Endothelial cell of umbilical vein (primary cell): ENCODE measurements at regions not wholly inside any gene's neighbourhood (a gene's known extent, or its start where the extent isn't known, plus 50 kb on each side); places are given as distances from the start of the nearest gene placed in this dataset.

ENCODE experiments used
- BruUV-seq: library from RNA; stranded (reverse); fragments of 400-500 nt; replicated peaks from 2 replicates; lab custom pipeline; 2021; lab: Mats Ljungman, UMichigan
- CTCF ChIA-PET: fragments of 300-600, 350-600 bp; sonication (Branson Sonifier 250); formaldehyde crosslinking; loops from one replicate; lab custom pipeline; 2021; ENCODE audit warnings: antibody characterized with exemption, inconsistent platforms; lab: Charles Lee
- POLR2A ChIA-PET: fragments of 300-600, 350-600 bp; sonication (Branson Sonifier 250); formaldehyde crosslinking; loops from one replicate; lab custom pipeline; 2021; ENCODE audit warnings: antibody characterized with exemption, inconsistent platforms; lab: Charles Lee
- DNase-seq: peaks from one replicate; pipeline ENCODE4 v3.0.0-alpha.2; 2011; ENCODE audit warnings: low read depth, low spot score
- FAIRE-seq: peaks from 2 replicates; lab custom pipeline; 2011; peaks lifted over from hg19 to GRCh38; lab: Jason Lieb, UNC
- H2AFZ ChIP-seq: 2 replicates; pipeline ENCODE4 v1.6.0; 2012; ENCODE audit warnings: low read depth, low read length, control low read depth, inconsistent platforms
- H3K27ac ChIP-seq: 2 replicates; pipeline ENCODE4 v1.5.1; 2011; ENCODE audit warnings: low read depth, mild to moderate bottlenecking, control low read depth, low read length, moderate library complexity; ENCODE audit not compliant: insufficient read depth
- H3K27me3 ChIP-seq, 2 experiments: 2 replicates each; pipeline versions ENCODE4 v1.6.0 to v1.6.1; 2011; ENCODE audit warnings: low read length in 2 of 2, mixed read lengths in 1 of 2; ENCODE audit not compliant: control insufficient read depth in 2 of 2, insufficient read depth in 2 of 2
- H3K36me3 ChIP-seq, 2 experiments: 2 replicates in 1 of 2; 3 replicates in 1 of 2; pipeline ENCODE4 v1.5.1; 2011; ENCODE audit warnings: low read length in 2 of 2, mild to moderate bottlenecking in 1 of 2, moderate library complexity in 1 of 2; ENCODE audit not compliant: control insufficient read depth in 2 of 2, insufficient read depth in 2 of 2; ENCODE audit errors: extremely low read depth in 1 of 2
- H3K4me1 ChIP-seq: 3 replicates; pipeline ENCODE4 v1.5.1; 2011; ENCODE audit warnings: mild to moderate bottlenecking, low read length; ENCODE audit not compliant: control insufficient read depth, insufficient read depth; ENCODE audit errors: extremely low read depth
- H3K4me2 ChIP-seq: 2 replicates; pipeline ENCODE4 v1.6.1; 2011; ENCODE audit warnings: low read length, control low read depth, mixed read lengths; ENCODE audit not compliant: insufficient read depth
- H3K4me3 ChIP-seq, 3 experiments: fragments of 200-600 bp in 1 of 3; sonication (generic), shearing (Covaris generic) in 1 of 3; replicated peaks in 1 of 3; 2 replicates each; pipeline ENCODE4 v1.5.1; 2011 to 2016; ENCODE audit warnings: control low read depth in 3 of 3, low read length in 3 of 3, mild to moderate bottlenecking in 2 of 3, inconsistent platforms in 1 of 3, low read depth in 1 of 3, moderate library complexity in 1 of 3; ENCODE audit not compliant: insufficient read depth in 1 of 3
- H3K79me2 ChIP-seq: 2 replicates; pipeline ENCODE4 v1.6.0; 2012; ENCODE audit warnings: low read length, inconsistent platforms; ENCODE audit not compliant: control insufficient read depth, insufficient read depth
- H3K9ac ChIP-seq: replicated peaks from 2 replicates; pipeline ENCODE3; 2011; ENCODE audit warnings: low read length, control low read depth; ENCODE audit not compliant: insufficient read depth; ENCODE audit errors: extremely low read depth
- H3K9me1 ChIP-seq: replicated peaks from 3 replicates; pipeline ENCODE4 v1.6.0; 2011; ENCODE audit warnings: mild to moderate bottlenecking, low read length; ENCODE audit not compliant: control insufficient read depth, insufficient read depth; ENCODE audit errors: extremely low read depth
- H3K9me3 ChIP-seq: replicated peaks from 2 replicates; pipeline ENCODE4 v1.5.1; 2012; ENCODE audit warnings: low read length, inconsistent platforms; ENCODE audit not compliant: control insufficient read depth, insufficient read depth
- H4K20me1 ChIP-seq: replicated peaks from 2 replicates; pipeline ENCODE3; 2011; ENCODE audit warnings: mild to moderate bottlenecking, low read length; ENCODE audit not compliant: control insufficient read depth, insufficient read depth; ENCODE audit errors: extremely low read depth
- CTCF ChIP-seq, 2 donors: IDR thresholded peaks; 1 replicate in 1 of 2; 2 replicates in 1 of 2; pipeline ENCODE4 v1.5.1; 2011; ENCODE audit warnings: low read length in 2 of 2, mild to moderate bottlenecking in 2 of 2, moderate library complexity in 2 of 2, control low read depth in 1 of 2, inconsistent platforms in 1 of 2, low read depth in 1 of 2; ENCODE audit not compliant: insufficient read depth in 1 of 2; ENCODE audit errors: extremely low read depth in 1 of 2
- EZH2 ChIP-seq: IDR thresholded peaks from 2 replicates; pipeline ENCODE4 v1.6.1; 2012; ENCODE audit warnings: borderline replicate concordance, low read depth, mild to moderate bottlenecking, moderate library complexity, low read length, inconsistent platforms; ENCODE audit not compliant: severe bottlenecking
- FOS ChIP-seq: IDR thresholded peaks from 2 replicates; pipeline ENCODE4 v1.6.1; 2011; ENCODE audit warnings: mild to moderate bottlenecking, low read length, moderate library complexity, borderline replicate concordance; ENCODE audit not compliant: insufficient read depth
- GATA2 ChIP-seq: IDR thresholded peaks from 2 replicates; pipeline ENCODE4 v1.7.0; 2011; ENCODE audit warnings: low read depth, mild to moderate bottlenecking, moderate library complexity, mixed read lengths, low read length; ENCODE audit not compliant: insufficient read length, insufficient read depth
- JUN ChIP-seq: IDR thresholded peaks from 2 replicates; pipeline ENCODE4 v1.6.1; 2011; ENCODE audit warnings: borderline replicate concordance, low read depth; ENCODE audit not compliant: insufficient read length, insufficient read depth
- MYC ChIP-seq: IDR thresholded peaks from one replicate; pipeline ENCODE4 v1.6.1; 2011; ENCODE audit warnings: mild to moderate bottlenecking, low read depth, low read length
- POLR2A ChIP-seq: IDR thresholded peaks from 2 replicates; pipeline ENCODE4 v1.6.1; 2012; ENCODE audit warnings: low read depth, mild to moderate bottlenecking, control low read depth, low read length
- POLR2AphosphoS5 ChIP-seq: IDR thresholded peaks from 2 replicates; pipeline ENCODE4 v1.6.1; 2012; ENCODE audit warnings: low read depth, mild to moderate bottlenecking, control low read depth, low read length, moderate library complexity; ENCODE audit not compliant: insufficient read depth
- dilution Hi-C: fragments of 300-500 bp; cut with MboI; formaldehyde crosslinking; loops from one replicate; pipeline ENCODE4 v1.15.0; 2019; ENCODE audit warnings: low sequenced_read_pairs; ENCODE audit not compliant: extremely low pct_ligation_motif_present
- intact Hi-C: fragments of 100-400 bp; cut with micrococcal nuclease; formaldehyde crosslinking; loops from one replicate; pipeline ENCODE4 v1.10.0; 2022
- TF ChIP-seq, protein P1 (sequence below): IDR thresholded peaks from 2 replicates; pipeline ENCODE4 v1.6.1; 2011; ENCODE audit not compliant: insufficient read depth, insufficient read length

DNA sequence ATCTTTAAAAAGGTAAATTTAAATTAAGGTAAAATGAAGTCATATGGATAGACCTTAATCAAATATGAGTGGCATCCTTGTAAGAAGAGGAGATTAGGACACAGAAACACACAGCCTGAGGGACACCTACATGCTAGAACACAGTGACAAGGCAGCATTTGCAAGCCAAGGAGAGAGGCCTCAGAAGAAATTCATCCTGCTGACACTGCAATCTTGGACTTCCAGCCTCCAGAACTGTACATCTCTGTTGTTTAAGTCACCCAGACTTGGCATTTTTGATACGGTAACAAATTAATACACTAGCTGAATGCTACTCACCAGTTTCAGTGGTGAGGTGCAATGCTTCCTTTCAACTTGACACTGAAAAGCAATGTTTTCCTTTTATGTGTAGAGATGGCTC is 305.0 kb downstream of the TDRD15 start:
- BruUV-seq = no TSS peak
- Histone ChIP-seq H3K9ac (no peak overlapping the region), H3K79me2 (no peaks in the 10 kb centered on the region), H3K9me3 (peaks cover 2% of the 10 kb centered on the region), H3K9me1 (no peaks in the 10 kb centered on the region), H4K20me1 (no peaks in the 10 kb centered on the region), H2AFZ (no peak overlapping the region), H3K36me3 (no peaks in the 10 kb centered on the region), H3K4me3 (no peak overlapping the region), H3K4me2 (no peak overlapping the region), H3K27ac (no peak overlapping the region), H3K27me3 (no peaks in the 10 kb centered on the region), H3K4me1 (no peaks in the 10 kb centered on the region)
- ChIA-PET CTCF (no interaction called here), POLR2A (no interaction called here)
- TF ChIP-seq, protein P1, sequence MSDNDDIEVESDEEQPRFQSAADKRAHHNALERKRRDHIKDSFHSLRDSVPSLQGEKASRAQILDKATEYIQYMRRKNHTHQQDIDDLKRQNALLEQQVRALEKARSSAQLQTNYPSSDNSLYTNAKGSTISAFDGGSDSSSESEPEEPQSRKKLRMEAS = no peak
- TF ChIP-seq JUN = no peak
- no peak for TF ChIP-seq GATA2
- no peak for TF ChIP-seq POLR2AphosphoS5
- TF ChIP-seq EZH2 = no peak
- no peak for TF ChIP-seq FOS
- TF ChIP-seq POLR2A = no peak
- no peak for TF ChIP-seq MYC
- DNase-seq (no peak), FAIRE-seq (no peak)
- dilution Hi-C loops = no loop called here
- intact Hi-C loops = no loop called here

- no peak overlapping the region for H2AFZ ChIP-seq
- H3K9me3 ChIP-seq = peaks cover 2% of the 10 kb centered on the region
- H3K4me2 ChIP-seq = no peak overlapping the region
- POLR2A ChIA-PET = no interaction called here
- H3K27ac ChIP-seq = no peak overlapping the region
- no TSS peak for BruUV-seq
- no peak overlapping the region for H3K4me3 ChIP-seq
- H3K27me3 ChIP-seq = no peaks in the 10 kb centered on the region
- no peaks in the 10 kb centered on the region for H3K4me1 ChIP-seq
- dilution Hi-C loops = no loop called here
- H3K79me2 ChIP-seq = no peaks in the 10 kb centered on the region
- TF ChIP-seq, protein P1 = no peak
- TF ChIP-seq GATA2 = no peak
- no peak for TF ChIP-seq CTCF (IDR thresholded peaks at IDR 0.05; ENCODE audit: extremely low read depth in 1 of 2, insufficient read depth in 1 of 2, low read depth in 1 of 2, low read length in 2 of 2)
- no peak for TF ChIP-seq EZH2
- TF ChIP-seq POLR2A = no peak
- TF ChIP-seq JUN = no peak
- no peak for TF ChIP-seq MYC
- TF ChIP-seq POLR2AphosphoS5 = no peak
- no peak for TF ChIP-seq FOS
- intact Hi-C loops = no loop called here
- no peak for FAIRE-seq
- H3K9me1 ChIP-seq = no peaks in the 10 kb centered on the region
- no peaks in the 10 kb centered on the region for H3K36me3 ChIP-seq
- no peaks in the 10 kb centered on the region for H4K20me1 ChIP-seq
- no peak overlapping the region for H3K9ac ChIP-seq
- CTCF ChIA-PET = no interaction called here
- DNase-seq = no peak
Measured at GRCh38 chr2:21429747-21430146, 306.0 kb downstream of the TDRD15 start.
